IMR-90 (cell line): ENCODE measurements at regions not wholly inside any gene's neighbourhood (a gene's known extent, or its start where the extent isn't known, plus 50 kb on each side); places are given as distances from the start of the nearest gene placed in this dataset.

ENCODE experiments used
- ATAC-seq: fragments of 200-7000 bp; cut with Tn5 transposase; 2 replicates; pipeline ENCODE4 v1.9.1; 2020; ENCODE audit warnings: low read depth, mild to moderate bottlenecking, moderate library complexity
- BruUV-seq: library from RNA; stranded (reverse); fragments of 400-500 nt; replicated peaks from 2 replicates; lab custom pipeline; 2021; lab: Mats Ljungman, UMichigan
- CTCF ChIA-PET: fragments of 300-600 bp; formaldehyde crosslinking; extraction: SDS; loops from one replicate; lab custom pipeline; 2021; ENCODE audit warnings: antibody characterized with exemption; lab: Yijun Ruan, JAX
- POLR2A ChIA-PET: fragments of 300-600 bp; sonication (Branson Sonifier 250); formaldehyde crosslinking; loops from one replicate; lab custom pipeline; 2022; ENCODE audit warnings: antibody characterized with exemption; ENCODE audit not compliant: unreplicated experiment; lab: Charles Lee
- DNase-seq: peaks from one replicate; pipeline ENCODE4 v3.0.0; 2013
- H2AFZ ChIP-seq: replicated peaks from 2 replicates; pipeline ENCODE3; 2013; ENCODE audit warnings: low read length, mild to moderate bottlenecking; ENCODE audit not compliant: poor library complexity
- H2AK5ac ChIP-seq: 2 replicates; pipeline ENCODE4 v1.6.1; 2013; ENCODE audit warnings: low read depth, low read length, inconsistent platforms
- H2AK9ac ChIP-seq: replicated peaks from 2 replicates; pipeline ENCODE3; 2013; ENCODE audit warnings: mild to moderate bottlenecking, low read depth, low read length, moderate library complexity; ENCODE audit not compliant: poor library complexity
- H2BK120ac ChIP-seq: 2 replicates; pipeline ENCODE4 v1.6.1; 2013; ENCODE audit warnings: low read depth, low read length, inconsistent platforms
- H2BK15ac ChIP-seq: 3 replicates; pipeline ENCODE4 v1.6.1; 2013; ENCODE audit warnings: low read depth, low read length, inconsistent platforms
- H2BK20ac ChIP-seq: 2 replicates; pipeline ENCODE4 v1.6.1; 2013; ENCODE audit warnings: low read depth, mild to moderate bottlenecking, inconsistent platforms, low read length, moderate library complexity
- H2BK5ac ChIP-seq: 2 replicates; pipeline ENCODE4 v1.6.1; 2013; ENCODE audit warnings: mild to moderate bottlenecking, low read depth, low read length, inconsistent platforms; ENCODE audit not compliant: poor library complexity, severe bottlenecking
- H3K14ac ChIP-seq: replicated peaks from 2 replicates; pipeline ENCODE4 v1.6.1; 2013; ENCODE audit warnings: low read depth, low read length, inconsistent platforms
- H3K18ac ChIP-seq: 2 replicates; pipeline ENCODE4 v1.6.1; 2013; ENCODE audit warnings: low read depth, low read length, control low read depth
- H3K23ac ChIP-seq: 2 replicates; pipeline ENCODE4 v1.6.1; 2013; ENCODE audit warnings: low read depth, low read length, inconsistent platforms
- H3K27ac ChIP-seq: 2 replicates; pipeline ENCODE4 v1.5.1; 2013; ENCODE audit warnings: mild to moderate bottlenecking, control low read depth, low read length; ENCODE audit not compliant: insufficient read depth
- H3K27me3 ChIP-seq: 2 replicates; pipeline ENCODE4 v1.6.1; 2013; ENCODE audit warnings: low read length; ENCODE audit not compliant: control insufficient read depth, insufficient read depth
- H3K36me3 ChIP-seq: 2 replicates; pipeline ENCODE4 v1.6.1; 2013; ENCODE audit warnings: low read length, mixed read lengths; ENCODE audit not compliant: control insufficient read depth, insufficient read depth
- H3K4ac ChIP-seq: 2 replicates; pipeline ENCODE4 v1.6.1; 2013; ENCODE audit warnings: low read depth, low read length, inconsistent platforms
- H3K4me1 ChIP-seq: 2 replicates; pipeline ENCODE4 v1.6.1; 2013; ENCODE audit warnings: low read length, mixed read lengths; ENCODE audit not compliant: control insufficient read depth, insufficient read depth
- H3K4me2 ChIP-seq: 2 replicates; pipeline ENCODE4 v1.6.1; 2013; ENCODE audit warnings: low read depth, mild to moderate bottlenecking, control low read depth, low read length, moderate library complexity
- H3K4me3 ChIP-seq: 2 replicates; pipeline ENCODE4 v1.5.1; 2013; ENCODE audit warnings: low read depth, mild to moderate bottlenecking, control low read depth, low read length, moderate library complexity; ENCODE audit not compliant: insufficient read depth
- H3K56ac ChIP-seq: 2 replicates; pipeline ENCODE4 v1.6.1; 2013; ENCODE audit warnings: low read length, inconsistent platforms; ENCODE audit not compliant: insufficient read depth; ENCODE audit errors: extremely low read depth
- H3K79me1 ChIP-seq, 2 experiments: 2 replicates each; pipeline ENCODE4 v1.6.1; 2013; ENCODE audit warnings: low read length in 2 of 2, inconsistent platforms in 1 of 2, low read depth in 1 of 2
- H3K9ac ChIP-seq: 2 replicates; pipeline ENCODE4 v1.6.1; 2013; ENCODE audit warnings: low read depth, low read length, control low read depth
- H3K9me1 ChIP-seq: 2 replicates; pipeline ENCODE4 v1.6.1; 2013; ENCODE audit warnings: low read length, inconsistent platforms; ENCODE audit not compliant: insufficient read depth
- H3K9me3 ChIP-seq: 2 replicates; pipeline ENCODE4 v1.6.1; 2013; ENCODE audit warnings: low read length; ENCODE audit not compliant: control insufficient read depth, insufficient read depth
- H4K20me1 ChIP-seq: 2 replicates; pipeline ENCODE4 v1.6.1; 2013; ENCODE audit warnings: low read length, inconsistent platforms; ENCODE audit not compliant: insufficient read depth
- H4K5ac ChIP-seq: 2 replicates; pipeline ENCODE4 v1.6.1; 2013; ENCODE audit warnings: mild to moderate bottlenecking, low read depth, low read length, control low read depth
- H4K8ac ChIP-seq, 2 experiments: 2 replicates each; pipeline ENCODE4 v1.6.1; 2013; ENCODE audit warnings: low read depth in 2 of 2, low read length in 2 of 2, control low read depth in 1 of 2, inconsistent platforms in 1 of 2
- H4K91ac ChIP-seq: 2 replicates; pipeline ENCODE4 v1.6.1; 2013; ENCODE audit warnings: low read depth, low read length, inconsistent platforms; ENCODE audit not compliant: insufficient read depth
- BHLHE40 ChIP-seq: fragments of 150-350 bp; IDR thresholded peaks from 2 replicates; pipeline ENCODE4 v1.6.1; 2016; ENCODE audit warnings: mild to moderate bottlenecking, low read depth, low read length
- CEBPB ChIP-seq: IDR thresholded peaks from 2 replicates; pipeline ENCODE4 v1.6.1; 2012; ENCODE audit warnings: low read depth, low read length, improper control_type of control experiment
- CHD1 ChIP-seq: IDR thresholded peaks from 2 replicates; pipeline ENCODE4 v1.6.1; 2012; ENCODE audit warnings: low read depth, low read length, improper control_type of control experiment
- FOS ChIP-seq: fragments of 150-350 bp; IDR thresholded peaks from 2 replicates; pipeline ENCODE4 v1.6.1; 2016; ENCODE audit warnings: low read depth, low read length
- MAFK ChIP-seq: IDR thresholded peaks from 2 replicates; pipeline ENCODE4 v1.6.1; 2012; ENCODE audit warnings: low read depth, low read length, improper control_type of control experiment
- MAZ ChIP-seq: IDR thresholded peaks from 2 replicates; pipeline ENCODE4 v1.6.1; 2012; ENCODE audit warnings: low read depth, mild to moderate bottlenecking, low read length, improper control_type of control experiment, moderate library complexity, borderline replicate concordance
- MXI1 ChIP-seq: IDR thresholded peaks from 2 replicates; pipeline ENCODE4 v1.6.1; 2012; ENCODE audit warnings: low read depth, mild to moderate bottlenecking, low read length, moderate library complexity, borderline replicate concordance
- NFE2L2 ChIP-seq: fragments of 150-350 bp; IDR thresholded peaks from 2 replicates; pipeline ENCODE4 v1.6.1; 2016; ENCODE audit warnings: low read depth, mild to moderate bottlenecking, low read length
- RFX5 ChIP-seq: IDR thresholded peaks from 2 replicates; pipeline ENCODE4 v1.8.0; 2012; ENCODE audit warnings: low read depth, mild to moderate bottlenecking, low read length, moderate library complexity
- USF2 ChIP-seq: fragments of 150-350 bp; IDR thresholded peaks from 2 replicates; pipeline ENCODE4 v1.6.1; 2017; ENCODE audit warnings: mild to moderate bottlenecking, antibody characterized with exemption, low read length, low read depth
- WGBS, 2 experiments: methylation state at CpG; one replicate each; pipeline versions ENCODE4 v1.1.5 to v1.1.7; 2013; ENCODE audit warnings: missing lambda C conversion rate in 2 of 2; ENCODE audit not compliant: insufficient read length in 1 of 2; ENCODE audit errors: extremely low coverage in 2 of 2; 5-methylcytosine and 5-hydroxymethylcytosine counted together
- dilution Hi-C: fragments of 300-500 bp; cut with HindIII; formaldehyde crosslinking; loops from one replicate; pipeline ENCODE4 v1.14.3; 2018; ENCODE audit warnings: low sequenced_read_pairs; ENCODE audit not compliant: unreplicated experiment
- in situ Hi-C: fragments of 300-500 bp; cut with MboI; formaldehyde crosslinking; loops from 3 replicates; pipeline ENCODE4 v1.14.3; 2019; ENCODE audit warnings: low sequenced_read_pairs, inconsistent platforms, mixed read lengths
- intact Hi-C: fragments of 100-400 bp; cut with micrococcal nuclease; formaldehyde crosslinking; loops from 2 replicates; pipeline ENCODE4 v1.10.0; 2022

- no peak overlapping the region for H2BK15ac ChIP-seq
- H3K23ac ChIP-seq: no peak overlapping the region
- no peak overlapping the region for H3K4ac ChIP-seq
- H3K9me3 ChIP-seq: no peaks in the 10 kb centered on the region
- H2AK5ac ChIP-seq: no peak overlapping the region
- ATAC-seq (peak; percentile 42; the same call in 1 of the 2 replicates), DNase-seq (no peak)
- ChIA-PET POLR2A (no interaction called here), CTCF (interaction anchor here (0.6 to 1.9 kb wide), 2 partner anchors 13 to 18 kb away, joined by 3 to 8 read pairs; no protein-coding TSS in a partner anchor)
- in situ Hi-C loops (no loop called here), intact Hi-C loops (no loop called here), dilution Hi-C loops (no loop called here)
- no TSS peak for BruUV-seq
- no peak overlapping the region; the same call in 1 of the 2 replicates for H3K18ac ChIP-seq
- H3K56ac ChIP-seq: no peak overlapping the region
- 71% methylated on average over 1 of the region's 11 CpGs; no CpG with 5 or more reads in 1 of the 2 experiments for WGBS, 2 experiments
- H3K4me2 ChIP-seq: no peak overlapping the region
- H4K8ac ChIP-seq: no peak overlapping the region
- no peaks in the 10 kb centered on the region for H3K36me3 ChIP-seq
- H3K27me3 ChIP-seq: peaks cover 18% of the 10 kb centered on the region
- no peak overlapping the region for H2BK120ac ChIP-seq
- H4K20me1 ChIP-seq: no peaks in the 10 kb centered on the region
- H2BK5ac ChIP-seq: no peak overlapping the region
- no peak overlapping the region for H3K14ac ChIP-seq
- no peak overlapping the region for H2AK9ac ChIP-seq
- peaks cover 8% of the 10 kb centered on the region for H3K9me1 ChIP-seq
- H2AFZ ChIP-seq: no peak overlapping the region
- H2BK20ac ChIP-seq: no peak overlapping the region
- H4K5ac ChIP-seq: no peak overlapping the region
- TF ChIP-seq CEBPB (no peak), BHLHE40 (no peak), USF2 (no peak), MAFK (no peak), FOS (no peak), MAZ (no peak), NFE2L2 (no peak), CHD1 (no peak), RFX5 (no peak), MXI1 (no peak)
- no peaks in the 10 kb centered on the region for H3K79me1 ChIP-seq
- H3K9ac ChIP-seq: no peak overlapping the region
- H3K27ac ChIP-seq: no peak overlapping the region
- H4K91ac ChIP-seq: no peak overlapping the region
- peaks cover 6% of the 10 kb centered on the region for H3K4me1 ChIP-seq
- no peak overlapping the region for H3K4me3 ChIP-seq
Measured at GRCh38 chr22:22043296-22044078, 60.9 kb upstream of the TOP3B start.
